SU-DHL-6 (cell line): ENCODE measurements at regions not wholly inside any gene's neighbourhood (a gene's known extent, or its start where the extent isn't known, plus 50 kb on each side); places are given as distances from the start of the nearest gene placed in this dataset.

Source experiments
- H2AFZ ChIP-seq: fragments of 200-600 bp; sonication (generic); 2 replicates; pipeline ENCODE4 v1.6.1; 2014; ENCODE audit warnings: low read depth, mild to moderate bottlenecking, moderate library complexity, mixed read lengths, antibody characterized with exemption, low read length; ENCODE audit not compliant: severe bottlenecking
- H3F3A ChIP-seq: fragments of 200-600 bp; shearing (Covaris generic); 2 replicates; pipeline ENCODE4 v1.6.0; 2016; ENCODE audit warnings: antibody characterized with exemption, mild to moderate bottlenecking; ENCODE audit not compliant: insufficient read depth
- H3K27ac ChIP-seq: fragments of 200-600 bp; sonication (generic); 2 replicates; pipeline ENCODE4 v1.5.1; 2016; ENCODE audit warnings: low read depth, mild to moderate bottlenecking, low read length, moderate library complexity, mixed read lengths
- H3K27me3 ChIP-seq: fragments of 200-600 bp; sonication (generic), shearing (Covaris generic); 2 replicates; pipeline ENCODE4 v1.6.0; 2014; ENCODE audit warnings: mild to moderate bottlenecking, low read length
- H3K36me3 ChIP-seq: fragments of 200-600 bp; sonication (generic); 2 replicates; pipeline ENCODE4 v1.6.1; 2014; ENCODE audit warnings: mild to moderate bottlenecking, low read length, mixed read lengths
- H3K4me2 ChIP-seq: fragments of 300-600, 200-600 bp; shearing (Covaris generic), sonication (generic); 2 replicates; pipeline ENCODE4 v1.6.0; 2014; ENCODE audit warnings: low read length, low read depth, mild to moderate bottlenecking; ENCODE audit not compliant: poor library complexity, severe bottlenecking
- H3K4me3 ChIP-seq: fragments of 200-600 bp; sonication (generic); 2 replicates; pipeline ENCODE4 v1.5.1; 2014; ENCODE audit warnings: antibody characterized with exemption, low read length, mild to moderate bottlenecking, mixed read lengths; ENCODE audit not compliant: insufficient read depth, poor library complexity, severe bottlenecking
- H3K79me2 ChIP-seq: fragments of 200-600 bp; sonication (generic); 2 replicates; pipeline ENCODE4 v1.6.1; 2014; ENCODE audit warnings: mild to moderate bottlenecking, low read length, moderate library complexity; ENCODE audit not compliant: insufficient read depth
- H3K9ac ChIP-seq: fragments of 200-600 bp; sonication (generic); 2 replicates; pipeline ENCODE4 v1.7.0; 2014; ENCODE audit warnings: mild to moderate bottlenecking, low read length
- H3K9me2 ChIP-seq: fragments of 200-600 bp; sonication (generic); replicated peaks from 2 replicates; pipeline ENCODE4 v1.6.1; 2014; ENCODE audit warnings: low read length; ENCODE audit not compliant: insufficient read depth
- H3K9me3 ChIP-seq: fragments of 200-600 bp; sonication (generic); 2 replicates; pipeline ENCODE4 v1.6.1; 2014; ENCODE audit warnings: low read length, mixed read lengths; ENCODE audit not compliant: insufficient read depth
- H4K20me1 ChIP-seq: fragments of 200-600 bp; sonication (generic); 2 replicates; pipeline ENCODE4 v1.6.1; 2014; ENCODE audit warnings: low read depth, mild to moderate bottlenecking, antibody characterized with exemption, low read length, moderate library complexity, mixed read lengths
- CTCF ChIP-seq: fragments of 200-600 bp; sonication (generic); IDR thresholded peaks from one replicate; pipeline ENCODE4 v1.5.1; 2017; ENCODE audit warnings: antibody characterized with exemption, mild to moderate bottlenecking, low read length, moderate library complexity; ENCODE audit not compliant: insufficient read depth, poor library complexity, severe bottlenecking
- EZH2phosphoT487 ChIP-seq: fragments of 200-600 bp; sonication (generic), shearing (Covaris generic); conservative IDR thresholded peaks from 2 replicates; pipeline ENCODE4 v1.6.1; 2018; ENCODE audit warnings: mild to moderate bottlenecking, antibody characterized with exemption, low read length, moderate library complexity, mixed read lengths

GRCh38 chr10:3485057-3485686 lies 299.8 kb downstream of the KLF6 start:
- Histone ChIP-seq H4K20me1 (no peaks in the 10 kb centered on the region), H3K9me3 (no peaks in the 10 kb centered on the region), H3K27me3 (no peaks in the 10 kb centered on the region), H3F3A (no peaks in the 10 kb centered on the region), H3K4me2 (no peak overlapping the region), H3K9me2 (no peaks in the 10 kb centered on the region), H2AFZ (no peak overlapping the region), H3K4me3 (no peak overlapping the region), H3K9ac (no peak overlapping the region), H3K27ac (no peak overlapping the region), H3K79me2 (no peaks in the 10 kb centered on the region), H3K36me3 (no peaks in the 10 kb centered on the region)
- TF ChIP-seq EZH2phosphoT487 (no peak), CTCF (no peak)

GRCh38 chr10:3484306-3485056 lies 300.5 kb downstream of the KLF6 start:
- Histone ChIP-seq H4K20me1 (no peaks in the 10 kb centered on the region), H3K36me3 (no peaks in the 10 kb centered on the region), H3K27ac (no peak overlapping the region), H3K79me2 (no peaks in the 10 kb centered on the region), H3K9ac (no peak overlapping the region), H3F3A (no peaks in the 10 kb centered on the region), H3K4me3 (no peak overlapping the region), H3K4me2 (no peak overlapping the region), H2AFZ (no peak overlapping the region), H3K9me2 (no peaks in the 10 kb centered on the region), H3K9me3 (no peaks in the 10 kb centered on the region), H3K27me3 (no peaks in the 10 kb centered on the region)
- TF ChIP-seq EZH2phosphoT487 (no peak), CTCF (no peak)

- Histone ChIP-seq H3K9ac (no peak overlapping the region), H3K27me3 (no peaks in the 10 kb centered on the region)
Observed at GRCh38 chr10:3482200-3482993, 302.6 kb downstream of the KLF6 start.

More at GRCh38 chr10:3482200-3482993, 302.6 kb downstream of the KLF6 start:
- TF ChIP-seq CTCF (no peak), EZH2phosphoT487 (no peak)
- no peak overlapping the region for H3K27ac ChIP-seq
- no peak overlapping the region for H2AFZ ChIP-seq
- no peaks in the 10 kb centered on the region for H3K9me2 ChIP-seq
- no peaks in the 10 kb centered on the region for H4K20me1 ChIP-seq
- H3K4me2 ChIP-seq = no peak overlapping the region
- no peak overlapping the region for H3K4me3 ChIP-seq
- H3K9me3 ChIP-seq = no peaks in the 10 kb centered on the region
- H3K79me2 ChIP-seq = no peaks in the 10 kb centered on the region
- H3F3A ChIP-seq = no peaks in the 10 kb centered on the region
- H3K36me3 ChIP-seq = no peaks in the 10 kb centered on the region
